ENCODE measurements at regions not wholly inside any gene's neighbourhood (a gene's known extent, or its start where the extent isn't known, plus 50 kb on each side); places are given as distances from the start of the nearest gene placed in this dataset.
"Not testable (repeated sequence)": the region's sequence is repeated elsewhere in the genome, so short reads cannot be mapped to it uniquely, and the experiment has no call there.

- Histone ChIP-seq H3K79me2 (ENCODE audit: control insufficient read depth, low read length) (no peaks in the 10 kb centered on the region), H3K4me2 (ENCODE audit: low read length) (no peak overlapping the region), H3K4me1 (ENCODE audit: control insufficient read depth, low read length) (no peaks in the 10 kb centered on the region), H3K27ac (ENCODE audit: low read depth, low read length) (no peak overlapping the region), H3F3A (ENCODE audit: control insufficient read depth, insufficient read depth) (no peaks in the 10 kb centered on the region), H3K9me3 (ENCODE audit: control insufficient read depth, insufficient read depth, low read length) (no peaks in the 10 kb centered on the region), H4K20me1 (ENCODE audit: control insufficient read depth, insufficient read depth, low read depth, low read length) (no peaks in the 10 kb centered on the region), H3K4me3 (ENCODE audit: low read length) (no peak overlapping the region), H3K36me3 (ENCODE audit: control insufficient read depth, low read length) (no peaks in the 10 kb centered on the region), H3K9me2 (replicated peaks; ENCODE audit: control insufficient read depth, low read length) (no peaks in the 10 kb centered on the region), H3K27me3 (ENCODE audit: control insufficient read depth, low read length) (no peaks in the 10 kb centered on the region)
- TF ChIP-seq, protein P1, sequence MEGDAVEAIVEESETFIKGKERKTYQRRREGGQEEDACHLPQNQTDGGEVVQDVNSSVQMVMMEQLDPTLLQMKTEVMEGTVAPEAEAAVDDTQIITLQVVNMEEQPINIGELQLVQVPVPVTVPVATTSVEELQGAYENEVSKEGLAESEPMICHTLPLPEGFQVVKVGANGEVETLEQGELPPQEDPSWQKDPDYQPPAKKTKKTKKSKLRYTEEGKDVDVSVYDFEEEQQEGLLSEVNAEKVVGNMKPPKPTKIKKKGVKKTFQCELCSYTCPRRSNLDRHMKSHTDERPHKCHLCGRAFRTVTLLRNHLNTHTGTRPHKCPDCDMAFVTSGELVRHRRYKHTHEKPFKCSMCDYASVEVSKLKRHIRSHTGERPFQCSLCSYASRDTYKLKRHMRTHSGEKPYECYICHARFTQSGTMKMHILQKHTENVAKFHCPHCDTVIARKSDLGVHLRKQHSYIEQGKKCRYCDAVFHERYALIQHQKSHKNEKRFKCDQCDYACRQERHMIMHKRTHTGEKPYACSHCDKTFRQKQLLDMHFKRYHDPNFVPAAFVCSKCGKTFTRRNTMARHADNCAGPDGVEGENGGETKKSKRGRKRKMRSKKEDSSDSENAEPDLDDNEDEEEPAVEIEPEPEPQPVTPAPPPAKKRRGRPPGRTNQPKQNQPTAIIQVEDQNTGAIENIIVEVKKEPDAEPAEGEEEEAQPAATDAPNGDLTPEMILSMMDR (IDR thresholded peaks at IDR 0.05; ENCODE audit: low read depth, low read length, poor library complexity, severe bottlenecking) = no peak
- no peak for TF ChIP-seq EZH2phosphoT487 (IDR thresholded peaks at IDR 0.05; ENCODE audit: borderline replicate concordance, low read length)
Observed at GRCh38 chr5:67802766-67803165, 412.8 kb upstream of the PIK3R1 start.

GRCh38 chr5:67799732-67800234 is 415.8 kb upstream of the PIK3R1 start:
- no peaks in the 10 kb centered on the region for H3K4me1 ChIP-seq (ENCODE audit: control insufficient read depth, low read length)
- H3K27me3 ChIP-seq (ENCODE audit: control insufficient read depth, low read length) = no peaks in the 10 kb centered on the region
- H3K27ac ChIP-seq (ENCODE audit: low read depth, low read length) = no peak overlapping the region
- H3K79me2 ChIP-seq (ENCODE audit: control insufficient read depth, low read length) = no peaks in the 10 kb centered on the region
- no peaks in the 10 kb centered on the region for H3F3A ChIP-seq (ENCODE audit: control insufficient read depth, insufficient read depth)
- H3K9me3 ChIP-seq (ENCODE audit: control insufficient read depth, insufficient read depth, low read length) = no peaks in the 10 kb centered on the region
- no peak overlapping the region for H3K4me3 ChIP-seq (ENCODE audit: low read length)
- TF ChIP-seq, protein P1 (IDR thresholded peaks at IDR 0.05; ENCODE audit: low read depth, low read length, poor library complexity, severe bottlenecking) = no peak
- no peak for TF ChIP-seq EZH2phosphoT487 (IDR thresholded peaks at IDR 0.05; ENCODE audit: borderline replicate concordance, low read length)
- H4K20me1 ChIP-seq (ENCODE audit: control insufficient read depth, insufficient read depth, low read depth, low read length) = no peaks in the 10 kb centered on the region
- no peak overlapping the region for H3K4me2 ChIP-seq (ENCODE audit: low read length)
- no peaks in the 10 kb centered on the region for H3K36me3 ChIP-seq (ENCODE audit: control insufficient read depth, low read length)
- no peaks in the 10 kb centered on the region for H3K9me2 ChIP-seq (replicated peaks; ENCODE audit: control insufficient read depth, low read length)

GRCh38 chr5:67798470-67798869 is 417.1 kb upstream of the PIK3R1 start:
- H3K36me3 ChIP-seq (ENCODE audit: control insufficient read depth, low read length); H4K20me1 ChIP-seq (ENCODE audit: control insufficient read depth, insufficient read depth, low read depth, low read length); H3K4me1 ChIP-seq (ENCODE audit: control insufficient read depth, low read length); H3K4me3 ChIP-seq (ENCODE audit: low read length); H3K27me3 ChIP-seq (ENCODE audit: control insufficient read depth, low read length); H3K4me2 ChIP-seq (ENCODE audit: low read length); H3K27ac ChIP-seq (ENCODE audit: low read depth, low read length); H3K9me3 ChIP-seq (ENCODE audit: control insufficient read depth, insufficient read depth, low read length); H3K79me2 ChIP-seq (ENCODE audit: control insufficient read depth, low read length); H3F3A ChIP-seq (ENCODE audit: control insufficient read depth, insufficient read depth); H3K9me2 ChIP-seq (replicated peaks; ENCODE audit: control insufficient read depth, low read length): not testable (repeated sequence)

GRCh38 chr5:67795781-67796477 is 419.6 kb upstream of the PIK3R1 start:
- H3K79me2 ChIP-seq (ENCODE audit: control insufficient read depth, low read length) = no peaks in the 10 kb centered on the region
- no peaks in the 10 kb centered on the region for H3K27me3 ChIP-seq (ENCODE audit: control insufficient read depth, low read length)
- no peaks in the 10 kb centered on the region for H3K36me3 ChIP-seq (ENCODE audit: control insufficient read depth, low read length)
- no peaks in the 10 kb centered on the region for H4K20me1 ChIP-seq (ENCODE audit: control insufficient read depth, insufficient read depth, low read depth, low read length)
- no peaks in the 10 kb centered on the region for H3K9me2 ChIP-seq (replicated peaks; ENCODE audit: control insufficient read depth, low read length)
- no peaks in the 10 kb centered on the region for H3K4me1 ChIP-seq (ENCODE audit: control insufficient read depth, low read length)
- no peak overlapping the region for H3K4me3 ChIP-seq (ENCODE audit: low read length)
- no peak for TF ChIP-seq EZH2phosphoT487 (IDR thresholded peaks at IDR 0.05; ENCODE audit: borderline replicate concordance, low read length)
- TF ChIP-seq, protein P1 (IDR thresholded peaks at IDR 0.05; ENCODE audit: low read depth, low read length, poor library complexity, severe bottlenecking) = no peak
- no peak overlapping the region for H3K4me2 ChIP-seq (ENCODE audit: low read length)
- H3K27ac ChIP-seq (ENCODE audit: low read depth, low read length) = no peak overlapping the region
- H3F3A ChIP-seq (ENCODE audit: control insufficient read depth, insufficient read depth) = no peaks in the 10 kb centered on the region
- no peaks in the 10 kb centered on the region for H3K9me3 ChIP-seq (ENCODE audit: control insufficient read depth, insufficient read depth, low read length)

Measured in DOHH2 (cell line).